HAP-1 (cell line): ENCODE measurements at regions not wholly inside any gene's neighbourhood (a gene's known extent, or its start where the extent isn't known, plus 50 kb on each side); places are given as distances from the start of the nearest gene placed in this dataset.
"Not testable (repeated sequence)": the region's sequence is repeated elsewhere in the genome, so short reads cannot be mapped to it uniquely, and the experiment has no call there.

Source experiments
- DNase-seq, 2 experiments: peaks; one replicate each; pipeline ENCODE4 v3.0.0-alpha.2; 2016 to 2020; ENCODE audit warnings: low spot score in 2 of 2
- H3K27me3 ChIP-seq: fragments of 250-450 bp; sonication (Bioruptor Pico); 2 replicates; pipeline ENCODE4 v1.5.1; 2020; ENCODE audit warnings: low read depth, mild to moderate bottlenecking, moderate library complexity
- H3K36me3 ChIP-seq: fragments of 250-450 bp; sonication (Bioruptor Pico); replicated peaks from 2 replicates; pipeline ENCODE4 v1.5.1; 2020; ENCODE audit warnings: mild to moderate bottlenecking
- H3K4me1 ChIP-seq: fragments of 250-450 bp; sonication (Bioruptor Pico); 2 replicates; pipeline ENCODE4 v1.5.1; 2020; ENCODE audit warnings: mild to moderate bottlenecking
- H3K4me3 ChIP-seq: fragments of 250-450 bp; sonication (Bioruptor Pico); 2 replicates; pipeline ENCODE4 v1.5.1; 2020; ENCODE audit warnings: mild to moderate bottlenecking, moderate library complexity
- H3K9me3 ChIP-seq: fragments of 250-450 bp; sonication (Bioruptor Pico); 2 replicates; pipeline ENCODE4 v1.5.1; 2020; ENCODE audit warnings: mild to moderate bottlenecking, moderate library complexity
- in situ Hi-C: fragments of 300-500 bp; cut with MboI; formaldehyde crosslinking; loops from 3 replicates; pipeline ENCODE4 v1.14.3; 2020; ENCODE audit warnings: low sequenced_read_pairs, inconsistent platforms, mixed read lengths

GRCh38 chr9:81013191-81013590 lies 676.2 kb downstream of the TLE1 start:
- H3K36me3 ChIP-seq, H3K4me3 ChIP-seq, H3K9me3 ChIP-seq, H3K4me1 ChIP-seq, H3K27me3 ChIP-seq, DNase-seq, in situ Hi-C loops: not testable (repeated sequence)

DNA sequence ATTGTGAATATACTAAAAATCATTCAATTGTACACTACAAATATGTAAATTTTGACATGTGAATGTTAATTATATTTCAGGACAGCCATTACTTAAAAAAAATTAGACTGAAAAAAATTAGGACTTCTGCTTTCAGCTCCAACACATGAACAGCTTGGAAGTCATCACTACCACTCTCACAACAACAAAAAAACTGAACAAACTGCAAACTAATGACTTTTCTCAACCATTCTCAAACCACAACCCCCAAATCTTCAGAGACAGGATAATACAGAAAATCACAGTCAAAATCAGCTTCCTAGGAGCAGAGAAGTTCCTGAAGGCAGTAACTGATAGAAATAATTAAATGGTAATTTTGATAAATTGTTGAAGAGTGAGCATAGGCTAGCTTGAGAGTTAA lies 686.4 kb downstream of the TLE1 start:
- Histone ChIP-seq H3K9me3 (no peaks in the 10 kb centered on the region), H3K4me3 (no peak overlapping the region), H3K36me3 (no peaks in the 10 kb centered on the region), H3K4me1 (no peaks in the 10 kb centered on the region), H3K27me3 (no peaks in the 10 kb centered on the region)
- DNase-seq, result no peak
- in situ Hi-C loops, result no loop called here

GRCh38 chr9:81002242-81002641 lies 687.1 kb downstream of the TLE1 start:
- no peak overlapping the region for H3K4me3 ChIP-seq
- H3K4me1 ChIP-seq, result no peaks in the 10 kb centered on the region
- in situ Hi-C loops, result no loop called here
- no peaks in the 10 kb centered on the region for H3K27me3 ChIP-seq
- H3K9me3 ChIP-seq, result no peaks in the 10 kb centered on the region
- no peaks in the 10 kb centered on the region for H3K36me3 ChIP-seq
- DNase-seq, result no peak

GRCh38 chr9:80995759-80996158 lies 693.6 kb downstream of the TLE1 start:
- Histone ChIP-seq H3K9me3 (no peaks in the 10 kb centered on the region), H3K27me3 (no peaks in the 10 kb centered on the region), H3K4me1 (no peaks in the 10 kb centered on the region), H3K4me3 (no peak overlapping the region), H3K36me3 (no peaks in the 10 kb centered on the region)
- no peak for DNase-seq
- in situ Hi-C loops, result no loop called here

GRCh38 chr9:80994892-80995291 lies 694.5 kb downstream of the TLE1 start:
- Histone ChIP-seq H3K4me1 (no peaks in the 10 kb centered on the region), H3K9me3 (no peaks in the 10 kb centered on the region), H3K36me3 (no peaks in the 10 kb centered on the region), H3K4me3 (no peak overlapping the region), H3K27me3 (no peaks in the 10 kb centered on the region)
- in situ Hi-C loops, result no loop called here
- no peak for DNase-seq

DNA sequence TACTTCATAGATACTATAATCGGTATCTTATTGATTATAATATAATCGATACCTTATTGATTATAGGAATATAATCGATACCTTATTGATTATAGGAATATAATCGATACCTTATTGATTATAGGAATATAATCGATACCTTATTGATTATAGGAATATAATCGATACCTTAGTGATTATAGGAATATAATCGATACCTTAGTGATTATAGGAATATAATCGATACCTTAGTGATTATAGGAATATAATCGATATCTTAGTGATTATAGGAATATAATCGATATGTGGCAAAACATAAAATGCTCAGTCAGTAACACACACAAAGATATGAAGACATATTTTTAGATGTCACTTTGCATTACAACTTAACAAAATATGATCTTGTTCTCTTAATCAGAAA lies 703.8 kb downstream of the TLE1 start:
- H3K36me3 ChIP-seq, DNase-seq, H3K4me3 ChIP-seq, H3K27me3 ChIP-seq, H3K9me3 ChIP-seq, in situ Hi-C loops, H3K4me1 ChIP-seq: not testable (repeated sequence)

- no peaks in the 10 kb centered on the region for H3K36me3 ChIP-seq
- no peak for DNase-seq
- in situ Hi-C loops, result no loop called here
- H3K9me3 ChIP-seq, result no peaks in the 10 kb centered on the region
- H3K27me3 ChIP-seq, result no peaks in the 10 kb centered on the region
- H3K4me3 ChIP-seq, result no peak overlapping the region
- no peaks in the 10 kb centered on the region for H3K4me1 ChIP-seq
These were observed 712.9 kb downstream of the TLE1 start for GRCh38 chr9:80976403-80976802.

DNA sequence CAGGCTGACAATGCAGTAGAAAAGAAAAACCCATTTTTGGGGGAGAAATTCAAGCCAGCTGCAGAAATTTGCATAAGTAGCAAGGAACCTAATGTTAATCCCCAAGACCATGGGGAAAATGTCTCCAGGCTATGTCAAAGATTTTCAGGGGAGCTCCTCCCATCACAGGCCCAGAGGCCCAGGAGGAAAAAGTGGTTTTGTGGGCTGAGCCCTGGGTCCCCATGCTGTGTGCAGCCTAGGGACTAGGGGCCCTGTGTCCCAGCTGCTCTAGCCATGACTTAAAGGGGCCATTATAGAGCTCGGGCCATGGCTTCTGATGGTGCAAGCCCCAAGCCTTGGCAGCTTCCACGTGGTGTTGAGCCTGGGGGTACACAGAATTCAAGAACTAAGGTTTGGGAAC lies 719.0 kb downstream of the TLE1 start:
- in situ Hi-C loops, H3K4me3 ChIP-seq, H3K36me3 ChIP-seq, H3K4me1 ChIP-seq, H3K27me3 ChIP-seq, H3K9me3 ChIP-seq, DNase-seq: not testable (repeated sequence)

GRCh38 chr9:80968611-80969010 lies 720.7 kb downstream of the TLE1 start:
- no peaks in the 10 kb centered on the region for H3K4me1 ChIP-seq
- in situ Hi-C loops, result no loop called here
- no peaks in the 10 kb centered on the region for H3K36me3 ChIP-seq
- no peaks in the 10 kb centered on the region for H3K27me3 ChIP-seq
- no peak overlapping the region for H3K4me3 ChIP-seq
- H3K9me3 ChIP-seq, result no peaks in the 10 kb centered on the region
- DNase-seq, result no peak

DNA sequence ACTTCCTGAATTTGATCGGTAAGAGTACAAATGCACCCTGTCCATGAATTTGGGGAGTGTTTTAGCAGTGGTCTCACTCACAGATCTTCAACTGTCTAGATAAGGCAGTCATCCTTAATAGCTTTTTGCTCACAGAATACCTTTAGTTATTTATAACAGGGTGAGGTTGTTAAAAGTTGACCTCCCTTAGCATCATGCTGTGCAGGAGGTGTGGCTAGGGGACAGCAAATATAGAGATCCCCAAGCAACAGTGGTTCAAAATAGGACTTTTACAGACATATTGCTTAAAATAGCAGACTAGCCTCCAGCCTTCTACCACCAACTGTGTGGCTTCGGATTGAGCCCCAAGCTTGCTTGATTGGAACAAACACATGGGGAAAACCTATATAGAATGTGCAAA lies 724.4 kb downstream of the TLE1 start:
- no peak for DNase-seq
- Histone ChIP-seq H3K4me1 (no peaks in the 10 kb centered on the region), H3K36me3 (no peaks in the 10 kb centered on the region), H3K27me3 (no peaks in the 10 kb centered on the region), H3K9me3 (no peaks in the 10 kb centered on the region), H3K4me3 (no peak overlapping the region)
- in situ Hi-C loops, result no loop called here

- in situ Hi-C loops, result no loop called here
- Histone ChIP-seq H3K4me1 (no peaks in the 10 kb centered on the region), H3K9me3 (no peaks in the 10 kb centered on the region), H3K27me3 (no peaks in the 10 kb centered on the region), H3K4me3 (no peak overlapping the region), H3K36me3 (no peaks in the 10 kb centered on the region)
- DNase-seq, result no peak
These were observed 725.0 kb downstream of the TLE1 start for GRCh38 chr9:80964374-80964773.

- H3K9me3 ChIP-seq, result no peaks in the 10 kb centered on the region
- H3K4me3 ChIP-seq, result no peak overlapping the region
- H3K36me3 ChIP-seq, result no peaks in the 10 kb centered on the region
- no peaks in the 10 kb centered on the region for H3K4me1 ChIP-seq
- H3K27me3 ChIP-seq, result no peaks in the 10 kb centered on the region
- DNase-seq, result no peak
- in situ Hi-C loops, result no loop called here
These were observed 731.5 kb downstream of the TLE1 start for GRCh38 chr9:80957801-80958200.

DNA sequence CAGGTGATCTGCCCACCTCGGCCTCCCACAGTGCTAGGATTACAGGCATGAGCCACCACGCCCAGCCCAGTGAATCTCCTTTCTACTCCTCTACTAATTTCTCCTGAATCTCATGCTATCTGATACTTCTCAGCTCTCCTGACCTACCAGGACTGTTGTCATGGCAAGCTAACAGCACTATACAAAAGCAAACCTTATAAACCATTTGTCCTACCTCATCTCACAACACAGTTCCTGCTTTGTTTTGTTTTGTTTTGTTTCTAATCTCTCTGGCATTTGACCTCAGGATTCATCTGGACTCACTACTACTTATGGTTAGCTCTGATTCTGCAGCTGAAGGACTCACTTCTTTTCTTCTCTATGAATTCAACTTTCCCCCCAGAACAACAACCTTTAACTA lies 734.8 kb downstream of the TLE1 start:
- no peak overlapping the region for H3K4me3 ChIP-seq
- H3K4me1 ChIP-seq, result no peaks in the 10 kb centered on the region
- H3K9me3 ChIP-seq, result no peaks in the 10 kb centered on the region
- in situ Hi-C loops, result no loop called here
- DNase-seq, result no peak
- H3K27me3 ChIP-seq, result no peaks in the 10 kb centered on the region
- no peaks in the 10 kb centered on the region for H3K36me3 ChIP-seq

GRCh38 chr9:80952363-80952922 lies 736.9 kb downstream of the TLE1 start:
- no peak for DNase-seq
- H3K36me3 ChIP-seq, result no peaks in the 10 kb centered on the region
- H3K9me3 ChIP-seq, result no peaks in the 10 kb centered on the region
- H3K4me3 ChIP-seq, result no peak overlapping the region
- no peaks in the 10 kb centered on the region for H3K27me3 ChIP-seq
- no peaks in the 10 kb centered on the region for H3K4me1 ChIP-seq
- in situ Hi-C loops, result no loop called here

DNA sequence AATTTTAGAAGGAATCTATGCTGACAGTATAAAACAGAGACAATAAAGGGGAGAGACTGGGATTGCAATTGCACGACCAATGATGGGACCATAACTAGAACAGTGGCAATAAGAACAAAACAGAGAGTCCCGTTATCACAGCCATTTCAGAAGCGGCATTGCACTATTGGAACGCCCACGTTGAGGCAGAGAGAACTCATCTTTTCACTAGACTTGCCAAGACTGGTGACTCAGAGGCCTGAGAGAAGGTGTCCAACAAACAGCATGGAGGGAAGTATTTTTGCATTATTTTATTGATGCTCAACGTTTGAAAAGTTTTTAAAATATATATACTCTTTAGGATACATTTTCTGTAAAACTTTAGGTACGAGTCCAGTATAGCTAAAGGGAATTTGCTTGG lies 737.7 kb downstream of the TLE1 start:
- DNase-seq, result no peak
- in situ Hi-C loops, result no loop called here
- H3K4me3 ChIP-seq, result no peak overlapping the region
- H3K9me3 ChIP-seq, result no peaks in the 10 kb centered on the region
- no peaks in the 10 kb centered on the region for H3K36me3 ChIP-seq
- H3K4me1 ChIP-seq, result no peaks in the 10 kb centered on the region
- H3K27me3 ChIP-seq, result no peaks in the 10 kb centered on the region
